ENCODE measurements at regions not wholly inside any gene's neighbourhood (a gene's known extent, or its start where the extent isn't known, plus 50 kb on each side); places are given as distances from the start of the nearest gene placed in this dataset.

- no peaks in the 10 kb centered on the region for H3K9me1 ChIP-seq (ENCODE audit: control insufficient read depth, extremely low read depth, insufficient read depth, low read length)
- H3K36me3 ChIP-seq (ENCODE audit: control insufficient read depth in 2 of 2, extremely low read depth in 1 of 2, insufficient read depth in 2 of 2, low read length in 2 of 2) = no peaks in the 10 kb centered on the region
- no peak overlapping the region for H3K4me2 ChIP-seq (ENCODE audit: control insufficient read depth, extremely low read depth, insufficient read depth, low read depth, low read length)
- dilution Hi-C loops (cut with MboI; ENCODE audit: extremely low pct_ligation_motif_present, low sequenced_read_pairs) = no loop called here
- H3K27ac ChIP-seq (ENCODE audit: control insufficient read depth, insufficient read depth, low read length) = no peak overlapping the region
- no peak for DNase-seq (ENCODE audit: low read depth, low spot score)
- no peak for FAIRE-seq
- no peak overlapping the region for H2AFZ ChIP-seq (ENCODE audit: control insufficient read depth, low read length)
- no peaks in the 10 kb centered on the region for H3K79me2 ChIP-seq (ENCODE audit: control insufficient read depth, insufficient read depth, low read length)
- no peaks in the 10 kb centered on the region for H4K20me1 ChIP-seq (ENCODE audit: control insufficient read depth, extremely low read depth, insufficient read depth, low read length)
- no peak overlapping the region for H3K4me3 ChIP-seq (ENCODE audit: control insufficient read depth in 2 of 3, extremely low read depth in 1 of 3, insufficient read depth in 2 of 3, low read depth in 1 of 3, low read length in 3 of 3)
- TF ChIP-seq CTCF (optimal IDR thresholded peaks at IDR 0.05 in 1 of 3, IDR thresholded peaks at IDR 0.05 in 1 of 3, conservative IDR thresholded peaks at IDR 0.05 in 1 of 3; ENCODE audit: extremely low read depth in 1 of 3, insufficient read depth in 2 of 3, low read length in 3 of 3) (no peak), EZH2 (IDR thresholded peaks at IDR 0.05; ENCODE audit: low read length) (no peak)
- H3K4me1 ChIP-seq (ENCODE audit: control insufficient read depth, extremely low read depth, insufficient read depth, low read length) = peaks cover 5% of the 10 kb centered on the region
- H3K27me3 ChIP-seq (ENCODE audit: control insufficient read depth, extremely low read depth, insufficient read depth, low read length) = no peaks in the 10 kb centered on the region
- H3K9ac ChIP-seq (ENCODE audit: control insufficient read depth, extremely low read depth, insufficient read depth, low read length) = no peak overlapping the region
- no peaks in the 10 kb centered on the region for H3K9me3 ChIP-seq (ENCODE audit: control insufficient read depth, low read depth, low read length)
Measured at GRCh38 chr4:170386511-170386910, 296.8 kb upstream of the AADAT start.

DNA sequence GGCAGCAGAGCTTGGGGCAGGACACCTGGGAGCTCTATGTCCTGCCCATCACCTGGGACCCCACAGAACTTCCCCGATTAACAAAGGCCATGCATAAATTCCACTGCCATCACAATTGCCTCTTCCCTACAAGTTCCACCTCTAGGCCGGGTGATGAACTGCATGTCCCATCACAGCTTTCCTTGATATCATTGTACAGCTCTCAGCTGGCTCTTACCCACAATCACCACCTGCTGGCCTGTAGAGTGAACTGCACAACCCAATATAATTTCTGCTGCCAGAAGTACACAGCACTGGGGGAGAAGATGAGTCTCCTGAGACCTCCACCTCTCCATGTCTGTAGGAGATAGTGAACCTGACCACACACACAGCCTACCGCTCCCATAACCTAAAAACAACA is 285.0 kb upstream of the AADAT start:
- no peaks in the 10 kb centered on the region for H3K9me3 ChIP-seq (ENCODE audit: control insufficient read depth, low read depth, low read length)
- FAIRE-seq = no peak
- H3K9ac ChIP-seq (ENCODE audit: control insufficient read depth, extremely low read depth, insufficient read depth, low read length) = no peak overlapping the region
- no peaks in the 10 kb centered on the region for H4K20me1 ChIP-seq (ENCODE audit: control insufficient read depth, extremely low read depth, insufficient read depth, low read length)
- dilution Hi-C loops (cut with MboI; ENCODE audit: extremely low pct_ligation_motif_present, low sequenced_read_pairs) = no loop called here
- no peak overlapping the region for H2AFZ ChIP-seq (ENCODE audit: control insufficient read depth, low read length)
- H3K27me3 ChIP-seq (ENCODE audit: control insufficient read depth, extremely low read depth, insufficient read depth, low read length) = no peaks in the 10 kb centered on the region
- H3K9me1 ChIP-seq (ENCODE audit: control insufficient read depth, extremely low read depth, insufficient read depth, low read length) = no peaks in the 10 kb centered on the region
- no peak overlapping the region for H3K27ac ChIP-seq (ENCODE audit: control insufficient read depth, insufficient read depth, low read length)
- no peak for TF ChIP-seq EZH2 (IDR thresholded peaks at IDR 0.05; ENCODE audit: low read length)
- peak; percentile 62 to 76 (median 69) for TF ChIP-seq CTCF (optimal IDR thresholded peaks at IDR 0.05 in 1 of 3, IDR thresholded peaks at IDR 0.05 in 1 of 3, conservative IDR thresholded peaks at IDR 0.05 in 1 of 3; ENCODE audit: extremely low read depth in 1 of 3, insufficient read depth in 2 of 3, low read length in 3 of 3)
- no peak for DNase-seq (ENCODE audit: low read depth, low spot score)
- H3K4me1 ChIP-seq (ENCODE audit: control insufficient read depth, extremely low read depth, insufficient read depth, low read length) = no peaks in the 10 kb centered on the region
- no peak overlapping the region for H3K4me3 ChIP-seq (ENCODE audit: control insufficient read depth in 2 of 3, extremely low read depth in 1 of 3, insufficient read depth in 2 of 3, low read depth in 1 of 3, low read length in 3 of 3)
- H3K79me2 ChIP-seq (ENCODE audit: control insufficient read depth, insufficient read depth, low read length) = no peaks in the 10 kb centered on the region
- no peak overlapping the region for H3K4me2 ChIP-seq (ENCODE audit: control insufficient read depth, extremely low read depth, insufficient read depth, low read depth, low read length)
- H3K36me3 ChIP-seq (ENCODE audit: control insufficient read depth in 2 of 2, extremely low read depth in 1 of 2, insufficient read depth in 2 of 2, low read length in 2 of 2) = no peaks in the 10 kb centered on the region
